Activated B cell treated with CpG ODN at 0.5 μM for 24 hours (primary cell): ENCODE measurements at regions not wholly inside any gene's neighbourhood (a gene's known extent, or its start where the extent isn't known, plus 50 kb on each side); places are given as distances from the start of the nearest gene placed in this dataset.

Experiments used
- ATAC-seq: fragments of 200-7000 bp; cut with Tn5 transposase; one replicate; pipeline ENCODE4 v1.10.0; 2021; ENCODE audit warnings: low read depth, mild to moderate bottlenecking, moderate library complexity
- CTCF ChIA-PET: fragments of 350-600 bp; sonication (Branson Sonifier 250); formaldehyde crosslinking; loops from one replicate; lab custom pipeline; 2021; ENCODE audit warnings: antibody characterized with exemption; lab: Charles Lee
- POLR2A ChIA-PET: fragments of 350-600 bp; sonication (Branson Sonifier 250); formaldehyde crosslinking; loops from one replicate; lab custom pipeline; 2021; ENCODE audit warnings: antibody characterized with exemption; lab: Charles Lee
- DNase-seq: peaks from one replicate; pipeline ENCODE4 v3.0.0; 2022
- H3K27ac Mint-ChIP-seq: one replicate; pipeline ENCODE4 v1.8.0; 2020; ENCODE audit warnings: mixed read lengths
- H3K27me3 Mint-ChIP-seq: one replicate; pipeline ENCODE4 v1.8.0; 2021; ENCODE audit warnings: mixed read lengths
- H3K36me3 Mint-ChIP-seq: one replicate; pipeline ENCODE4 v1.8.0; 2021; ENCODE audit warnings: low read depth, mixed read lengths
- H3K4me1 Mint-ChIP-seq: one replicate; pipeline ENCODE4 v1.8.0; 2021; ENCODE audit warnings: mixed read lengths
- H3K4me3 Mint-ChIP-seq: one replicate; pipeline ENCODE4 v1.8.0; 2020; ENCODE audit warnings: mild to moderate bottlenecking, mixed read lengths
- H3K9me3 Mint-ChIP-seq: one replicate; pipeline ENCODE4 v1.8.0; 2020; ENCODE audit warnings: mixed read lengths
- CTCF ChIP-seq: fragments of 200-600 bp; IDR thresholded peaks from one replicate; pipeline ENCODE4 v1.8.0; 2022; ENCODE audit warnings: antibody characterized with exemption, mild to moderate bottlenecking
- intact Hi-C: fragments of 100-400 bp; cut with micrococcal nuclease; formaldehyde crosslinking; loops from one replicate; pipeline ENCODE4 v1.15.1; 2024

DNA sequence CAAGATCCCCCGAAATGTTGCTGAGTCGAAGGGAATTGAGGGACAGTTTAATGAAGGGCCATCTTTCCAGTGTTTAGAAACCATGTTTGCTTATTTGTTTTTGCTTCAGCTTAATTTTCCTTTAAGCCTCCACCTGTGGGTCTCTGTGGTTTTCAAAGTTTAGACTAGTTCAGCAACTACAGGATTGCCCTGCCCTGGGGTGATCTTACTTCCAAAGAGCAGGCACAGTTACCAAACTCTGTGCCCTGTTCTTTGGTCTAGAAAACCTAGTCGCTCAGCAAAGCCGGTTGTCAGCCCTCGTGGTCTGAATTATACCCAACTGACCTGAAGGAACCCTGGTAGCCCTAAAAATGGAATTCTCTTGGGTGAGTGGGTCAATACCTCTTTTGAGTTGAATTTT lies 219.2 kb upstream of the GMDS start:
- Mint-ChIP-seq H3K27me3 (peaks cover 18% of the 10 kb centered on the region), H3K36me3 (no peaks in the 10 kb centered on the region), H3K4me1 (no peaks in the 10 kb centered on the region), H3K9me3 (no peaks in the 10 kb centered on the region), H3K4me3 (no peak overlapping the region), H3K27ac (no peak overlapping the region)
- POLR2A ChIA-PET: no interaction called here
- intact Hi-C loops: no loop called here
- ATAC-seq (no peak), DNase-seq (no peak)
- TF ChIP-seq CTCF: no peak
- CTCF ChIA-PET: no interaction called here

DNA sequence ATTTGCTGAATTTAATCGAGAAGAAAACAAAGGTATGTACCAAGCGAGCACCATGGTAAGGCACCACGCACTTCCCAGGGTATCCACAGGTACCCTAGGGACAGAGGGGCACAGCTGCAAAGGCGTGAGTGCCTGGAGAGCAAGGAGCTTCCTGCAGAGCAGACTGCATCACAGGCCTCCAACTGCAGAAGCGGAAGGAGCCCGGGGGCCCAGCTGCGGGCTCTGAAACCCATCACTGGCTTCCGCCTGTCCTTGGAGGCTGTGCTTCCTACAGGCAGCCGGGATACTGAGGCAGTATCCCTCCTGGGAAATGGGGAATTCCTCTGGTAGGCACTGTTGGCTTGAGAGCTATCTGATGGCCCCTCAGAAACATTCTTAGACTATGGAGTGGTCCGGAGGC lies 217.4 kb upstream of the GMDS start:
- intact Hi-C loops: no loop called here
- DNase-seq (no peak), ATAC-seq (no peak)
- no peaks in the 10 kb centered on the region for H3K9me3 Mint-ChIP-seq
- H3K36me3 Mint-ChIP-seq: no peaks in the 10 kb centered on the region
- CTCF ChIA-PET: no interaction called here
- POLR2A ChIA-PET: no interaction called here
- peaks cover 7% of the 10 kb centered on the region for H3K27me3 Mint-ChIP-seq
- no peak overlapping the region for H3K27ac Mint-ChIP-seq
- no peak overlapping the region for H3K4me3 Mint-ChIP-seq
- TF ChIP-seq CTCF: no peak
- no peaks in the 10 kb centered on the region for H3K4me1 Mint-ChIP-seq

- DNase-seq: no peak
- Mint-ChIP-seq H3K27me3 (no peaks in the 10 kb centered on the region), H3K4me3 (no peak overlapping the region), H3K4me1 (no peaks in the 10 kb centered on the region), H3K27ac (no peak overlapping the region), H3K36me3 (no peaks in the 10 kb centered on the region), H3K9me3 (no peaks in the 10 kb centered on the region)
- intact Hi-C loops: no loop called here
- ATAC-seq: no peak
- ChIA-PET POLR2A (no interaction called here), CTCF (no interaction called here)
- no peak for TF ChIP-seq CTCF
Observed at GRCh38 chr6:2460216-2460745, 214.9 kb upstream of the GMDS start.

- H3K9me3 Mint-ChIP-seq: no peaks in the 10 kb centered on the region
- no peak overlapping the region for H3K4me3 Mint-ChIP-seq
- no peak overlapping the region for H3K27ac Mint-ChIP-seq
- H3K4me1 Mint-ChIP-seq: peaks cover 2% of the 10 kb centered on the region
- no peaks in the 10 kb centered on the region for H3K36me3 Mint-ChIP-seq
- POLR2A ChIA-PET: no interaction called here
- intact Hi-C loops: no loop called here
- no peak for DNase-seq
- CTCF ChIA-PET: no interaction called here
- TF ChIP-seq CTCF: no peak
- ATAC-seq: no peak
- no peaks in the 10 kb centered on the region for H3K27me3 Mint-ChIP-seq
Observed at GRCh38 chr6:2454180-2454579, 208.8 kb upstream of the GMDS start.

GRCh38 chr6:2450546-2450945 lies 205.1 kb upstream of the GMDS start:
- POLR2A ChIA-PET: no interaction called here
- Mint-ChIP-seq H3K4me3 (no peak overlapping the region), H3K9me3 (no peaks in the 10 kb centered on the region), H3K4me1 (peaks cover 8% of the 10 kb centered on the region), H3K36me3 (no peaks in the 10 kb centered on the region), H3K27me3 (no peaks in the 10 kb centered on the region), H3K27ac (no peak overlapping the region)
- ATAC-seq (no peak), DNase-seq (no peak)
- intact Hi-C loops: no loop called here
- CTCF ChIA-PET: no interaction called here
- no peak for TF ChIP-seq CTCF
